ENCODE measurements at regions not wholly inside any gene's neighbourhood (a gene's known extent, or its start where the extent isn't known, plus 50 kb on each side); places are given as distances from the start of the nearest gene placed in this dataset.
"Not testable (repeated sequence)": the region's sequence is repeated elsewhere in the genome, so short reads cannot be mapped to it uniquely, and the experiment has no call there.

GRCh38 chr1:223991297-223991857 is 122.5 kb upstream of the FBXO28 start:
- not testable (repeated sequence) for H3K4me3 ChIP-seq (ENCODE audit: control insufficient read depth, low read depth, low read length); DNase-seq (ENCODE audit: low read depth)

GRCh38 chr1:223961985-223962384 is 116.2 kb upstream of the TP53BP2 start:
- H3K4me3 ChIP-seq (ENCODE audit: control insufficient read depth, low read depth, low read length): not testable (repeated sequence)
- peak; percentile 35 for DNase-seq (ENCODE audit: low read depth)

- DNase-seq (ENCODE audit: low read depth); H3K4me3 ChIP-seq (ENCODE audit: control insufficient read depth, low read depth, low read length): not testable (repeated sequence)
These were observed 107.1 kb upstream of the TP53BP2 start for GRCh38 chr1:223952801-223953200.

- DNase-seq (ENCODE audit: low read depth); H3K4me3 ChIP-seq (ENCODE audit: control insufficient read depth, low read depth, low read length): not testable (repeated sequence)
These were observed 105.8 kb upstream of the TP53BP2 start for GRCh38 chr1:223951551-223951950.

DNA sequence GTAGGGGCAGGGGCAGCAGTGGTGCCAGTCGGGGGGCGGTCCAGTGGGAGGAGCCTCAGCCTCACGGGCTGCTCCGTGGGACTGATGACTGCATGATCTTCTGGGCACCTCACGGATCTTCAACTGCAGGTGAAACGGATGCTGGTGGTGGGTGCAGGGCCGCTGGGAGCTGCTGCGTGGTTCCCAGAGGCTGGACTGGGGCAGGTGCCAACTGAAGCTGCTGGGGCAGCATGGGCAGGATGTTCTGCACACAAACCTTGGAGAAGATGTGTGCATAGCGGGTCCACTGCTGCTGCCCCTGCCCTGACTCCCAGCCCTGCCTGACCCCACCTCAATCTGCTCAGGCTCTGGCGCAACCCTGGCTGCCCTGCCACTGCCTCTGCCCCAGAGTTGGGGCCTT is 104.2 kb upstream of the TP53BP2 start:
- DNase-seq (ENCODE audit: low read depth); H3K4me3 ChIP-seq (ENCODE audit: control insufficient read depth, low read depth, low read length): not testable (repeated sequence)

DNA sequence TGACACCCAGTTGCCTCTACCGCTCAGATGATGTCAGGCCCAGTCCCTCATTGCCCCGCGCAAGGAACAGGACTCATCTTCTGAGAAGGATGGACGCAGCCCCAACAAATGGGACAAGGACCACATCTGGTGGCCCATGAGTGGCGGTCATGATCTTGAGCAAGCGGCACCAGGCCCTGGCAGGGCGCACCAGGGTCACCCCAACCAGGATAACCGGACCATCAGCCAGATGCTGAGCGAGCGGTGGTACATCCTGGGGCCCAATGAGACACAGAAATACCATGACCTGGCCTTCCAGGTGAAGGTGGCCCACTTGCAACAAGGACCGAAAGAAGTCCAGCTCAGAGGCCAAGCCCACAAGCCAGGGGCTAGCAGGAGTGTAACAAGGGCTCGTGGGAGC is 102.3 kb upstream of the TP53BP2 start:
- H3K4me3 ChIP-seq (ENCODE audit: control insufficient read depth, low read depth, low read length); DNase-seq (ENCODE audit: low read depth): not testable (repeated sequence)

- not testable (repeated sequence) for H3K4me3 ChIP-seq (ENCODE audit: control insufficient read depth, low read depth, low read length); DNase-seq (ENCODE audit: low read depth)
These were observed 90.8 kb upstream of the TP53BP2 start for GRCh38 chr1:223936592-223936991.

- H3K4me3 ChIP-seq (ENCODE audit: control insufficient read depth, low read depth, low read length); DNase-seq (ENCODE audit: low read depth): not testable (repeated sequence)
These were observed 85.7 kb upstream of the TP53BP2 start for GRCh38 chr1:223931476-223931875.

DNA sequence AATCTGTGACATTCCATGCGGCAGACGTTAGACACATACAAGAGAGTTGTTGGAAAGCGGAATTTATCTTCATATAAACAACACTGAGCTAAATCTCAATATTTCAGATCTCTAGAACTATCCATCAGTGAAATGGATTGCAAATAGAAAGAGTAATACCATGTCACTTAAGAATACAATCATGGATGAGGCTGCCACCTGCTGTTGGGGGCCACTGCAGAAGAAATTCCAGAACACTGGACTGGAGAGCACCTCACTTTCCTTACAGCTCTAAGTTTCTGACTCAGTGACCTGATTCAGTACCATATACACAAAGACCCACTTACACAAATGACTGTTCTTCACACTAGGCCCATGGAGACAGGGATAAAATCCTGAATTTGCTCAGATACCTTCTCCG is 75.1 kb upstream of the TP53BP2 start:
- not testable (repeated sequence) for H3K4me3 ChIP-seq (ENCODE audit: control insufficient read depth, low read depth, low read length); DNase-seq (ENCODE audit: low read depth)
- TF ChIP-seq, protein P1, sequence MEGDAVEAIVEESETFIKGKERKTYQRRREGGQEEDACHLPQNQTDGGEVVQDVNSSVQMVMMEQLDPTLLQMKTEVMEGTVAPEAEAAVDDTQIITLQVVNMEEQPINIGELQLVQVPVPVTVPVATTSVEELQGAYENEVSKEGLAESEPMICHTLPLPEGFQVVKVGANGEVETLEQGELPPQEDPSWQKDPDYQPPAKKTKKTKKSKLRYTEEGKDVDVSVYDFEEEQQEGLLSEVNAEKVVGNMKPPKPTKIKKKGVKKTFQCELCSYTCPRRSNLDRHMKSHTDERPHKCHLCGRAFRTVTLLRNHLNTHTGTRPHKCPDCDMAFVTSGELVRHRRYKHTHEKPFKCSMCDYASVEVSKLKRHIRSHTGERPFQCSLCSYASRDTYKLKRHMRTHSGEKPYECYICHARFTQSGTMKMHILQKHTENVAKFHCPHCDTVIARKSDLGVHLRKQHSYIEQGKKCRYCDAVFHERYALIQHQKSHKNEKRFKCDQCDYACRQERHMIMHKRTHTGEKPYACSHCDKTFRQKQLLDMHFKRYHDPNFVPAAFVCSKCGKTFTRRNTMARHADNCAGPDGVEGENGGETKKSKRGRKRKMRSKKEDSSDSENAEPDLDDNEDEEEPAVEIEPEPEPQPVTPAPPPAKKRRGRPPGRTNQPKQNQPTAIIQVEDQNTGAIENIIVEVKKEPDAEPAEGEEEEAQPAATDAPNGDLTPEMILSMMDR (IDR thresholded peaks at IDR 0.05; ENCODE audit: control insufficient read depth, insufficient read depth, low read depth, low read length, missing control alignments): peak; percentile 28

DNA sequence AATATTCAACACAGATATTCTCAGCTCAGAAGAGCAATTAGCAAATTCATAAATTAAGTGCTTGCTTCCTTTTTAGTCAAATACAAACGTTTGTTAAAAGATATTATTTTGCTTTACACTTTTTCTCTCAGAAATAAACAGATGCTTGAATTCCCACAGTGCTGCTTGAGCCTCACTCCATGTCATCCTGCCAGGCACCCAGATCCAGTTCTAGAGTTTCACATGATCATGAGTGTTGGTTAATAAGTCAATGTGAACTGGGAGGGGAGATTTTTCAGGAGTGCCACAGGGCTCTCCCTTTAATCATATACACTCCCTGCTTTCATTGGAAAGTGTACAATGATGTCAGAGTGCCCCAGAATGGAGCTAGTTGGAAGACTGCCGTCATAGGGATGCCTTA is 69.7 kb upstream of the TP53BP2 start:
- H3K4me3 ChIP-seq (ENCODE audit: control insufficient read depth, low read depth, low read length); DNase-seq (ENCODE audit: low read depth): not testable (repeated sequence)

DNA sequence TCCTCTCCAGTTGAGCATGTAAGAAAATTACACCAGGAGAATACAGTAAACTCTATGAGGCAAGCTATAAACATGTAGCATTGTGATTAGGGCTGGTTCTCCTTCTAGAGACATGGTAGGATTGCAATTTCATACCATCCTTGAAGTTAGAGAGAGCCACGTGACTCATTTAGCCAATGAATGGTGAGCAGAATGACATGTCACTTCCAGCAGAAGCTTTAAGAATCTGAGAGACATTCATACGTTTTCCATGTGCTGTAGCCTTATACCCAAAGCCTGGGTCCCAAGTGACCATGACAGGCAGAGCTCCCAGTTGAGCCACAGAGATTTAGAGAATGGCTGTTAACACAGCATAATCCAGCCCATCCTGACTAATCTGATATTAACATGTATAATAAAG is 68.0 kb upstream of the TP53BP2 start:
- not testable (repeated sequence) for H3K4me3 ChIP-seq (ENCODE audit: control insufficient read depth, low read depth, low read length); DNase-seq (ENCODE audit: low read depth)

DNA sequence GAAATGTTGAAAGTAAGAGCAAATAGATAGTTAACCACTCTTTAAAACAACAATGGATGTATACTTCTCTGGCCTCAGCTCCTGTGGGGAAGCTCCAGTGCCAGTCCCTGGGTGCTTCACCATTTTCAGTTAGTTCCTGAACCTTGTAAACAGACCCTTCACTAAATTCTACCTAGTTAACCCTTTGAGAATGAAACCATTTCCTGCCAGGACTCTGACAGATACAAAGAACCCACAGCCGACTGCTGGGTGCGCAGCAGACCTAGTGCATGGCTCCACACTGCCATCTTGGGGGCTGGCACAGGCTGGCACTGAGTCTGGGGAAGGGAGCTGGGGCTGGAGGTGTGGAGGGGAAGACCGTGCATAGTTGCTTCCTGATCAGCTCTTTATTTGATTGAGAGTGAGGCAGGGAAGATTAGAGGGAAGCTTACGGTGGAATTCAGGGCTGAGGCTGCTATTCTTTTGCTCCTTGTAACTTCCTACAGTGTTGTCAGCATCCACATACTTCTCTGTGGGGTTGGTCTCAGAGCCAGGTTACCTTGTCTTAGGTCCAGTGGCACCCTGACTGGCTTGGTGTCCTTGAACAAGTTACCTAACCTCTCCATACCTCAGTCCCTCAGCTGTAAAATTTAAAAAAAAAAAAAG is 62.3 kb upstream of the TP53BP2 start:
- TF ChIP-seq, protein P1 (IDR thresholded peaks at IDR 0.05; ENCODE audit: control insufficient read depth, insufficient read depth, low read depth, low read length, missing control alignments): peak; percentile 28
- DNase-seq (ENCODE audit: low read depth); H3K4me3 ChIP-seq (ENCODE audit: control insufficient read depth, low read depth, low read length): not testable (repeated sequence)

DNA sequence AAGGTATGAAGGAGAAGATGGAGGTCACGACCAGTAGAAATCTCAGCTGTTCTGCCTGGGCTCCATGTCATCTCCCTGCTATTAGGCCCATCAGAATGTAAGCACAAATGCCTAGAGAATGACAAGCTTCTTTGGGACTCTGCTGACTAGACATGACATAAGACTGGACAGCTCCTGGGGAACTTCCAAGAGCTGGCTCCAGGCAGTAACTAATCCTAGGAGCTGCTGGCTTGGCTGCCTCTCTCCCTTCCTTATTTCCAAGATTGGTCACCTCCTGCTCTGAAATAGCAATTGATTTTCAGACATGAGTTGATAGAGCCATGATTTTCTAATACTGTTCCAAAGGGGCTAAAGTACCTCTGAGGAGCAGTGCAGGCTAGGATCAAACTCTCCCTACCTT is 57.5 kb upstream of the TP53BP2 start:
- DNase-seq (ENCODE audit: low read depth); H3K4me3 ChIP-seq (ENCODE audit: control insufficient read depth, low read depth, low read length): not testable (repeated sequence)

DNA sequence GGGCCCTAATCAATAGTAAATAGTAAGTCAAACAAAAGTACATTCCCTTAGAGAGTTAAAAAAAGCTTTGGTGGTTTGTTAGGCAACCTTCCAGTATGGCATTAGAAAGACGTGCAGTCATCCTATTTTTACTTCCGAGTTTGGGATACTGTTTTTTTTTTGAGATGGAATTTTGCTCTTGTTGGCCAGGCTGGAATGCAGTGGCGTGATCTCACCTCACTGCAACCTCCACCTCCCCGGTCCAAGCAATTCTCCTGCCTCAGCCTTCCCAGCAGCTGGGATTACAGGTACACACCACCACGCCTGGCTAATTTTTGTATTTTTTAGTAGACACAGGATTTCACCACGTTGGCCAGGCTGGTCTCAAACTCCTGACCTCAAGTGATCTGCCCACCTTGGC is 54.0 kb upstream of the TP53BP2 start:
- not testable (repeated sequence) for H3K4me3 ChIP-seq (ENCODE audit: control insufficient read depth, low read depth, low read length)
- DNase-seq (ENCODE audit: low read depth): peak; percentile 1

DNA sequence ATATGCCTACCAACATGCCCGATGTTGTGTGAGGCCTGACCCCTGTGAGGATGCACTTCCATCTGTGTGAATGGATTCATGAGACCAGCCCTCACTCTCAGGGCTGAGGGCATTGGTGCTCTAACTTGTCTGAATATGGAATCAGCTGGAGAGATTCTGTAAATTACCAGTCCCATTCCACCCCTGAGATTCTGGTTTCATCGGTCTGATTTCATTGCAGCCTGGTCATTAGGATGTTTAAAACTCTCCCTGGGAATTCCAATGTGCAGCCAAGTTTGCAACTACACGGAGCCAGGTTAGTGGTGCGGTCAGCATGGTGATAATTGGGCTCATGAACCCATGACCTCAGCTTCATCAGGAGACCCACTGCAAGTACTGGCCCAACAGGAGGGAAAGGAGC is 51.4 kb upstream of the TP53BP2 start:
- H3K4me3 ChIP-seq (ENCODE audit: control insufficient read depth, low read depth, low read length); DNase-seq (ENCODE audit: low read depth): not testable (repeated sequence)

- DNase-seq (ENCODE audit: low read depth): not testable (repeated sequence)
These were observed 50.2 kb upstream of the TP53BP2 start for GRCh38 chr1:223895950-223896349.

More at GRCh38 chr1:223895950-223896349, 50.2 kb upstream of the TP53BP2 start:
- H3K4me3 ChIP-seq (ENCODE audit: control insufficient read depth, low read depth, low read length): not testable (repeated sequence)

All from AG09309 (cell line).